Activated CD4-positive, alpha-beta T cell treated with anti-CD3 and anti-CD28 coated beads, Interleukin-2, amount 50 U/mL, for 16 hours (primary cell): ENCODE measurements at regions not wholly inside any gene's neighbourhood (a gene's known extent, or its start where the extent isn't known, plus 50 kb on each side); places are given as distances from the start of the nearest gene placed in this dataset.
"Not testable (repeated sequence)": the region's sequence is repeated elsewhere in the genome, so short reads cannot be mapped to it uniquely, and the experiment has no call there.

Experiments
- DNase-seq: peaks from one replicate; pipeline ENCODE4 v3.0.0-alpha.2; 2020

DNA sequence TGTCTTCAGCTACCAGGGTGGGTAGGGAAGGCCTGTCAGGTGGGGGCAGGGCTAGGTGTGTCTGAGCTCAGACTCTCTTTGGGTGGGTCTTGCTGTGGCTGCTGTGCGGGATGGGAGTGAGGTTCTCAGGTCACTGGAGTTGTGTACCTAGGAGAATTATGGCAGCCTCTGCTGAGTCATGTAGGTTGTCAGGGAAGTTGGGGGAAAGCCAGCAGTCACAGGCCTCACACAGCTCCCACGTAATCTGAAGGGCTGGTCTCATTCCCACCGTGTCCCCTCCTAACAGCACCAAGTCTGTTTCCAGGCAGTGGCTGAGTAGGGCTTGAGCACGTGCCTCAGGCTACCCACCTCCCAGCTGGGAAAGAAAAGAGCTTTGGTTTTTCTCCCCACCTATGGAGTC, 67.0 kb downstream of the CHCHD4 start:
- no peak for DNase-seq

DNA sequence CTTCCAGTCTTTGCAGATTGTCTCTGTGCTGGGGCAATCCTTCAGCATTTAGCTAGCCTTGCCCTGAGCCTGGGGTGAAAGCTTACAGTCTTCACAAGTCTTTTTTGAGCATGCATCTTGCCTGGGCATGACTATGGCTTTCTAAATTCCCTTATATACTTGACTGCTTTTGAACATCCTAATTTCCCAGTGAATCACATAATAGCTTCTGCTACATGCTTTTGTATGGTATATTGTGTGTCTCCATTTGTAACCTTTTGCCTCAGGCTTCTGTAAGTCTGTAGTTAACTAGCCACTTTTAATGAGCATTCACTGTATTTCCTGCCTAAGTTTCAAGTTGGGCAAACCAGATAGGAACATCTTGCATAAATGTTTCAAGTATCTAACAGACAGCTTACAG, 76.8 kb downstream of the CHCHD4 start:
- DNase-seq = no peak

DNA sequence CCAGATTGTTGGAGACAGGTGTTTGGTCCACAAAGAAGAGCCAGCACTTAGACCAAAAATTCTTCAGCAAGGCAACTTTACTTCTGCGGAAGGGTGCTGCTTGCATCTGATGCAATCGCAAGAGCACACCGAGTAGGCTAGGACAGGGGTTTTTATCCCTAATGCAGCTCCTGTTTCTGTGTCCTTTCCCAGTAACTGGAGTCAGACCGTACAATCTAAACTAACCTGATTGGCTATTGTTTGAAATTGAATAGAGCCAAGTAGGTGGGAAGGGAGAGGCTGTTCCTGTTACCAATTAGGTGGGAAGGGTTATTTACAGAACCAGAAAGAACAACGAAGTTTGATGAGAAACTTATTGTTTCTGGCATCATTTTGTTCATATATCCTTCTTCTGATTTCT, 77.6 kb downstream of the CHCHD4 start:
- DNase-seq = no peak

DNA sequence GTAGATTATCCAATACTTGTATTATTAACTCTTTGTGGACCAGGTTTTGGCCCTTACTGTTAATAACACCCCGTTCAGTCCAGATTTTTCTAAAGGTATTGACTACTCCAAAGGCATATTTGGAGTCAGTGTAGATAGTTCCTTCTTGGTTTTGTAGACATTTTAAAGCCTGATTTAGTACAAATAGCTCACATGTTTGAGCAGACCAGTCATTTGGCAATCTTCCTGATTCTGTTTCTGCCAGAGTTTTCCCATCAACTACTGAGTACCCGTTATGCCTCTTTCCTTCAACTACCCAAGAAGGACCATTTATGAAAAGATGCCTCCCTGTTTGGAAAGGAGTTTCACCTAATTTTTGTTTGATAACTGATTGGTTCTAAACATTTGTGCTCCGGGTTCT, 82.0 kb downstream of the CHCHD4 start:
- DNase-seq = no peak

DNA sequence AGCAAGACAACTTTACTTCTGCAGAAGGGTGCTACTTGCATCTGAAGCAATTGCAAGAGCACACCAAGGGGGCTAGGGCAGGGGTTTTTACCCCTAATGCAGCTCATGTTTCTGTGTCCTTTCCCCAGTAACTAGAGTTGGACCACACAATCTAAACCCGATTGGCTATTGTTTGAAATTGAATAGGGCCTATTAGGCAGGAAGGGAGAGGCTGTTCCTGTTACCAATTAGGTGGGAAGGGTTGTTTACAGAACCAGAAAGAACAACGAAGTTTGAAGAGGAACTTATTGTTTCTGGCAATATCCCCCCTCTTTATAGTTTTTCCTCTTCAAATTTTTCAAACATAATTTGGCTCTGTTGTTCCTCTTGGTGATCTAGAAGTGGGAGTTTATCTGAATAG, 85.5 kb downstream of the CHCHD4 start:
- no peak for DNase-seq

DNA sequence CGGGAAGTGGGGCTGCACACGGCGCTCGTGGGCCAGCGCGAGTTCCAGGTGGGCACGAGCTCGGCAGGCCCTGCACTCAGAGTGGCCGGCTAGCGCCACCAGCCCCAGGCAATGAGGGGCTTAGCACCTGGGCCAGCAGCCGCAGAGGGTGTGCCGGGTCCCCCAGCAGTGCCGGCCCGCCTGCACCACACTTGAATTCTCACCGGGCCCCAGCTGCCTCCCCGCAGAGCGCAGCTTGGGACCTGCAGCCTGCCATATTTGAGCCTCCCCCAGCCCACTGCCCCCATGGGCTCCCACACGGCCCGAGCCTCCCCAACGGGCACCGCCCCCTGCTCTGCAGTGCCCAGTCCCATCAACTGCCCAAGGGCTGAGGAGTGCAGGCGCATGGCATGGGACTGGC, 87.5 kb downstream of the CHCHD4 start:
- no peak for DNase-seq

DNA sequence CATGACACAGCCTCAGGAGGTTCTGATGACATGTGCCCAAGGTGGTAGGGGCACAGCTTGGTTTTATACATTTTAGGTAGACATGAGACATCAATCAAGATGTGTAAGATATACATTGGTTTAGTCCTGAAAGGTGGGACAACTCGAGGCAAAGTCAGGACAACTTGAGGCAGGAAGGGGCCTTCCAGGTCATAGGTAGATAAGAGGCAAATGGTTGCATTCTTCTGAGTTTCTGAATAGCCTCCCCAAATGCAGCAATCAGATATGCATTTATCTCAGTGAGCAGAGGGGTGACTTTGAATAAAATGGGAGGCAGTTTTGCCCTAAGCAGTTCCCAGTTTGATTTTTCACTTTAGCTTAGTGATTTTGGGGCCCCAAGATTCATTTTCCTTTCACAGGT, 91.6 kb downstream of the CHCHD4 start:
- no peak for DNase-seq

DNA sequence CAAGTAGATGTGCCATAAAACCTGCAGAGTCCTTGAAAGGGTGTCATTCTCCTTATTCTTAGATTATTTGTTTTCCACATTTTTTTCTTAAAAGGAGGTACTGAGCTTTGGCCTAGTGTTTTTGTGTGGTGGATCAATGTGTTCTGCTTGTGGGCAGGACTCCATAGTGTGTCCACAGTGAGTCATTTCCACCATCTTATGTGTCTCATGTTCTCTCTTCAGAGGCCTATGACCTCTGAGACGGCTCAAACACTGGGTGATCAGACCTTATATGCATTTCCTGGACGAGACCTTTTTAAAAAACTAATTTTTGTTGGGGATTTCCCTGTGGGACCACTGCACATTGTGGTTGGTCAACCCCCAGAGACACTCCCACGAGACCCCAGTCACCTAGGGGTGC, 93.4 kb downstream of the CHCHD4 start:
- no peak for DNase-seq

DNA sequence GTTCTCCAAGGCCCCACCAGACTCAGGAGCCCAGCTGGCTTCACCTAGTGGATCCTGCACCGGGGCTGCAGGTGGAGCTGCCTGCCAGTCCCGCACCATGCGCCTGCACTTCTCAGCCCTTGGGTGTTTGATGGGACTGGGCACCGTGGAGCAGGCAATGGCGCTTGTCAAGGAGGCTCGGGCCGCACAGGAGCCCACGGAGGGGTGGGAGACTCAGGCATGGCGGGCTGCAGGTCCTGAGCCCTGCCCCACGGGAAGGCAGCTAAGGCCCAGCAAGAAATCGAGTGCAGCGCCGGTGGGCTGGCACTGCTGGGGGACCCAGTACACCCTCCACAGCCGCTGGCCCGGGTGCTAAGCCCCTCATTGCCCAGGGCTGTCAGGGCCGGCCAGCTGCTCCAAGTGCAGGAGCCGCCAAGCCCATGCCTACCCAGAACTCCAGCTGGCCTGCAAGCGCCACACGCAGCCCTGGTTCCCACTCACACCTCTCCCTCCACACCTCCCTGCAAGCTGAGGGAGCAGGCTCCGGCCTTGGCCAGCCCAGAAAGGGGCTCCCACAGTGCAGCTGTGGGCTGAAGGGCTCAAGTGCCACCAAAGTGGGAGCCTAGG, 95.2 kb downstream of the CHCHD4 start:
- DNase-seq = not testable (repeated sequence)

DNA sequence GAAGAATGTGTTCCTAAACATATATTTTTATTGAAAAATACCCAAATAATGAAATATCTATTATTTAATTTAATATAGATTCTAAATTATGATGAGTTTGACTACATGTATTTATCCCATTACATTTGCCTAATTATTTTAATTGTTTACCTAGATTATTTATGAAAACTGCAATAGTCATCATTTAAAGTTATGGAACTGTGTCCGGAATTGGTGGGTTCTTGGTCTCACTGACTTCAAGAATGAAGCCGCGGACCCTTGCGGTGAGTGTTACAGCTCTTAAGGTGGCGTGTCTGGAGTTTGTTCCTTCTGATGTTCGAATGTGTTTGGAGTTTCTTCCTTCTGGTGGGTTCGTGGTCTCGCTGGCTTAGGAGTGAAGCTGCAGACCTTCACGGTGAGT, 96.5 kb downstream of the CHCHD4 start:
- not testable (repeated sequence) for DNase-seq

DNA sequence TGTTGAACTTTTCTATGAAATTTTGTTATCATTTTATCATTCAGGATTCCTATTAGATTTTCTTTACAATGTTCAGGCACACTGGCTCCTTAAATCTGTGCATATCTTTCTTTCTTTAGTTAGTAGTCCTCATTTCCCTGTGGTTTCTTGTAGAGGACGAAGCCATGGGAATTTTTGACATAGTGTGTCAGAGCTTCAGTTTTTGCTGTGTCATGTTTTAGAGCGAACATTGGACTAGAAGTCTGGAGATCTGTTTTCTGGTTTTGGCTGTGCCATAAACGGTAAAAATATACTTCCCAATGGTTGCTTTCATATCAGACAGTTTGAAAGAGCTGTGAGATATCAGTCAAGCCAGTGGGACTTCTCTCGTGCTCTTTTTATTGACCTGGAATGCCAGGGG, 105.2 kb downstream of the CHCHD4 start:
- DNase-seq = no peak

DNA sequence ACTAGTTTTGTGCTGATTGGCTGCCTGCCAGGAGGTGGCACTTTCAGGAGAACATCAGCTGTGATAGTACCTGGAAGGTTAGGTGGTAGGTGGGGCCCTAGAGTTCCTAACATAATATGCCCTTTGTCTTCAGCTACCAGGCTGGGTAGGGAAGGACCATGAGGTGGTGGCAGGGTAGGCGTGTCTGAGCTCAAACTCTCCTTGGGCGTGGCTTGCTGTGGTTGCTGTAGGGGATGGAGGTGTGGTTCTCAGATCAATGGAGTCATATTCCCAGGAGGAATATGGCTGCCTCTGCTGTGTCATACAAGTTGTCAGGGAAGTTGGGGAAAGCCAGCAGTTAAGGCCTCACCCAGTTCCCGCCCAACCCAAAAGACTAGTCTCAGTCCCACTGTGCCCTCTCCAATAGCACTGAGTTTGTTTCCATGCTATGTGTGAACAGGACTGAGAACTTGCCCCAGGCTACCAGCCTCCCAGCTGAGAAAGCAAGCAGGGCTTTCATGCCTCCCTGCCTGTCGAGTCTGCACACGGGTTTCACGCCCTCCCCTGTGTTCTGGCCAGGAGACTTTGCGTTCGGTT, 107.7 kb downstream of the CHCHD4 start:
- DNase-seq = no peak

DNA sequence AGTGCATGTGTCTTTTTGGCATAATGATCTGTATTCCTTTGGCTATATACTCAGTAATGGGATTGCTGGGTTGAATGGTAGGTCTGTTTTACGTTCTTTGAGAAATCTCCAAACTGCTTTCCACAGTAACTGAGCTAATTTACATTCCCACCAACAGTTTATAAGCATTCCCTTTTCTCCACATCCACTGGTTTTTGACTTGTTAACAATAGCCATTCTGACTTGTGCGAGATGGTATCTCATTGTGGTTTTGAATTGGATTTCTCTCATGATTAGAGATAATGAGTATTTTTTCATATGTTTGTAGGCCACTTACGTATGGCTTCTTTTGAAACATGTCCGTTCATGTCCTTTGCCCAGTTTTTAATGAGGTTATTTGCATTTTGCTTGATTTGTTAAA, 117.7 kb downstream of the CHCHD4 start:
- DNase-seq = no peak

DNA sequence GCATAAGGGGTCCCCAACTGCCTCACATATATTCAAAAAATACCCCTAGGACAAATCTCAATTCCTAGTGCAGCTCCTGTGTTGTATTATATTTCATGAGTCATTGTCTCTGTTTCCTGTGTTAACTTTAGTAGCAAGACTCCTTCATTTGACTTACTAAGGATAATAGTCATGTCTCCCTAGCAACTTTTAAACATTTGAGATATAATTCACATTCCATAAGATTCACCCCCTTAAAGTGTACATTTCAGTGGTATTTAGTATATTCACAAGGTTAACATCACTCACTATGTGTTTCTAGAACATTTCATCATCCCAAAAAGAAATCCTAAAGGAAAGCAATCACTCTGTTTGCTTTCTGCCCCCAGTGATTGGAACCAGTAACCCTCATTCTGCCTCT, 121.3 kb upstream of the WNT7A start:
- DNase-seq = no peak

DNA sequence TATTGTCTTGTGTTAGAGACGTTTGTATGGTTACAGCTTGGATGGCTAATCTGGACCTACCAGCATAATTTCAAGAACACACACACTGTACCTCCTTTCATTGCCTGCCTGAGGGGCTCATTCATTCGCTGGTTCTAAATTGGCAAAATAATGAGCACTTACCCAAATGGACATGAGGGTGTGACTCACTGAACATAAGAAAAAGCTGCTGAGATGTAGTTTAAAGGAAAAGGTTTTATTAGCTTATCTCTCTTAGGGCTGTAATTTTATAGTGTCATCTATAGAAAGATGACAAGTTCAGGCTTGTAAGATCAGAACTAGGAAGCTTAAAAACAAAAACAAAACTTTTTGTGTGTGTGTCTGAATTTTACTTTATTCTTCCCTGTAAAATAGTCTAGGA, 120.7 kb upstream of the WNT7A start:
- no peak for DNase-seq

DNA sequence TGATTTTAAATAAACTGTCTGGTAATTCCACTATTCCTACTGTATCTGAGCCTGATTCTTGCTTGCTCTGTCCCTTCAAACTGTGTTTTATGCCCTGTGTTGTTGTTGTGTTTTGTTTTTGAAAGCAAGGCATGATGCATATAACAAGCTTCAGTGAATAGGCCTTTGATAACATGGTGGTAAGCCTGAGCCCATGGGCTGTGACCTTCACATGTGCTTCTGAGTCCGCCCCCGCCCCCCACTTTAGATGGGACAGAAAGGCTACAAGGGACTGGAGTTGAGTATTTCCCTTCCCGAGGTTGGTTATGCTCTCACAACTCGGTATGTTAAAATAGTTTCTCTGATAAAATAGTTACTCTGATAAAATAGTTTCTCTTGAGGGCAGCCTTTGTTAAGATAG, 119.0 kb upstream of the WNT7A start:
- DNase-seq = no peak

DNA sequence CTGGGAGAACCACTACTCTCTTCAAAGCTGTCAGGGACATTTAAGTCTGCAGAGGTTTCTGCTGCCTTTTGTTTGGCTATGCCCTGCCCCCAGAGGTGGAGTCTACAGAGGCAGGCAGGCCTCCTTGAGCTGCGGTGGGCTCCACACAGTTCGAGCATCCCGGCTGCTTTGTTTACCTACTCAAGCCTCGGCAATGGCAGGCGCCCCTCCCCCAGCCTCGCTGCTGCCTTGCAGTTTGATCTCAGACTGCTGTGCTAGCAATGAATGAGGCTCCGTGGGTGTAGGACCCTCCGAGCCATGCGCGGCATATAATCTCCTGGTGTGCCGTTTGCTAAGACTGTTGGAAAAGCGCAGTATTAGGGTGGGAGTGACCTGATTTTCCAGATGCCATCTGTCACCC, 115.3 kb upstream of the WNT7A start:
- not testable (repeated sequence) for DNase-seq

DNA sequence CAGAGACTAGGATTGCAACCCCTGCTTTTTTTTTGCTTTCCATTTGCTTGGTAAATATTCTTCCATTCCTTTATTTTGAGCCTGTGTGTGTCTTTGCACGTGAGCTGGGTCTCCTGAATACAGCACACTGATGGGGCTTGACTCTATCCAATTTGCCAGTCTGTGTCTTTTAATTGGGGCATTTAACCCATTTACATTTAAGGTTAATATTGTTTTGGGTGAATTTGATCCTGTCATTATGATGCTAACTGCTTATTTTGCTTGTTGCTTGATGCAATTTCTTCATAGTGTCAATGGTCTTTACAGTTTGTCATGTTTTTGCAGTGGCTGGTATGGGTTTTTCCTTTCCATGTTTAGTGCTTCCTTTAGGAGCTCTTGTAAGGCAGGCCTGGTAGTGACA, 109.1 kb upstream of the WNT7A start:
- not testable (repeated sequence) for DNase-seq

DNA sequence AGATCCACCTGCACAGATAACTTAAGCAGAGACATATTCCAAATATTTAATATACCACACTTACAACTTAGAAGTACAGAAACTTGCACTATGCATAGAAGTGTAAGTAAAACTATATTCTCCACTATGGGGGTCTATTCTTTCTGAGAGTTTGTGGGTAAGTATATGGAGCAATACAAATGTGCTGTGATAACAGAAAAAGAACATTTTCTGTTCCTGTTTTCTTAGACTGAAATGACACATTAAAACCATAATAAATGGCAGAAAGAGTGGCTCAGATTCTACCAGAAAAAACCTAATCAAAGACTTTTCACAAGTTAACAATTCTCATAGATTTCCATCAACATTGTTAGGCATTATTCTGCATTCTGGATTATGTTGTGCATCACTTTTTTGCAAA, 96.6 kb upstream of the WNT7A start:
- DNase-seq = no peak

DNA sequence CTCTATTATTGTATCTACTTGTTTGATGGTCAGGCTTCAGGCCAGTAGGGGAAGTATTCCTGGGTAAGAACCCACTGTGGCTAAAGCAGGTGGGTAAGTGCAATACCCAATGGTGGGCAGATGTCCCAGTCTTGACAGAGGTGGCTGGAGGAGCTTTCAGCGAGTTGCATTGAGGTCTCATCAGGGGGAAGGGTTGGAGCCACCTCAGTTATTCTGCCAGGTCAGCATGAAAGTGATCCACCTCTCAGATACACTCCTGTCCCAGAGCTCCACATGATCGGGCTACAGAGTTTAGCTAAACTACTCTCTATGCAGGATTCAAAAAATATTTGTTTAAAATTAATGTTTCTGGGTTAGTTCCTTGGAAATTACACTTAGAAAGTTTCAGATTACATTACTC, 95.8 kb upstream of the WNT7A start:
- no peak for DNase-seq

DNA sequence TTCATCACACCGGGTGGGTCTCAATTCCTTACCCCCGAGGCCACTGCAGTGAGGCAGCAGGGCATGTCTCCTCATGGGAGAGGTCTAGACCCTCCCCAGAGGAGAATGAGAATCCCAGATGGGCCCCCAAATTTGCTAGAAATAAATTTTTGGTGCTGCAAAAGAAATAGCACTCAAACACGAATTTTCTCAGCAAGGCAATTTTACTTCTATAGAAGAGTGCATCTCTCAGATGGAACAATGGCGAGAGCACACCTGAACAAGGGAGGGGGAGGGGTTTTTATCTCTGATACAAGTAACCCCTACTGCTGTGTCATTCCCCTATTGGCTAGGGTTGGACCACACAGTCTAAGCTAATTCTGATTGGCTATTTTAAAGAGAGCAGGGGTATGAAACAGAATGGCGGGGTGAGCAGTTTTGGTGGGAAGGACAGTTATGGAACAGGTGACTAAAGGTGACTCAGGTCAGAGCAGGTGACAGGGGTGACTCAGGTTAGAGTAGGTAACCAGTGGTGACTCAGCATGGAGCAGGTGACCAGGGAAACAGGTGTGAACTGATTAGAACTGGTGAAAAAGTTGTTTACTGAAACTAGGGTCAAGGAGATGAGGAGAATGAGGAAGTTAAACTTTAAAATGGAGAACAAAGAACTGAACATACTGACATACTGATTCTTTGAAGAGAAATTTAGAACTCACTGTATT, 93.0 kb upstream of the WNT7A start:
- DNase-seq = no peak

DNA sequence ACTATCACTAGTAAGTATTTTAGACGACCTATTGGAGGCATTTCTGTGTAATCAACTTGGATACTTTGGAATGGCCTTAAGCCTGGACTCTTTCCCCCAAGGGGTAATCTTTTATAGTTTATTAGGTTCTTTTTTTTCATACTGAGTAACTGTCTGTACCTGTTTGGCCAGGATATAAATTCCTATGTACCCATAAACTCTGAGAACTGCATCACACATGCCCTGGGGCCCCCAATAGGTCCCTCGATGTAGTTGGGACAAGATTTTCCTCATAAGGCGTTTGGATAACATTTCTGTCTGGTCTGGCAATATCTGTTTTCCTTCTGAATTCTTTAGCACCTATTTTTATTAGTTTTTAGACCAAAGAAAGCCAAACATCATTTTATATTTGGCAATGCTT, 86.4 kb upstream of the WNT7A start:
- DNase-seq = no peak

DNA sequence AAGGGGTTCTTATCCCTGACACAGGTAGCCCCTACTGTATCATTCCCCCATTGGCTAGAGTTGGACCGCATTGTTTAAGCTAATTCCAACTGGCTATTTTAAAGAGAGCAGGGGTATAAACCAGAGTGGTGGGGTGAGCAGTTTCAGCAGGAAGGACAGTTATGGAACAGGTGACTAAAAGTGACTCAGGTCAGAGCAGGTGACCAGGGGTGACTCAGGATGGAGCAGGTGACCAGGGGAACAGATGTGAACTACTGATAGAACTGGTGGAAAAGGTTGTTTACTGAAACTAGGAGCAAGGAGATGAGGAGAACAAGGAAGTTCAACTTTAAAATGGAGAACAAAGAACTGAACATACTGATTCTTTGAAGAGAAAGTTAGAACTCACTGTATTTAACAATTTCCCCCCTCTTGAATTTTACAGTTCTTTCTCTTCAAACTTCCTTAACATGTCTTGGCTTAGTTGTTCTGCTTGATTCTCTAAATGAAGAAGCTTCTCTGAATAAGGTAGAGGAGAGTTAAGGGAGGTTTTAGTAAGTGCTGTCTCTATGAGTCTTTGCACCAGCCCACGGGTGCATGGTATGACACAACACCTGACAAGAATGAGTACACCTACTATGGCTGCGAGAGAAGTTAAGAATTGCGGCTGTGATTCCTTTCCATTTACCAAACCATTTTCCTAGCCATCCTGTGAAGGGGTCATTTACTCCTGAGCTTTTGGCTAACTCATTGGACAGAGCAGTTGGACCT, 83.4 kb upstream of the WNT7A start:
- DNase-seq = peak; percentile 0
